Gastrocnemius medialis (tissue), 4 donors: ENCODE measurements at regions not wholly inside any gene's neighbourhood (a gene's known extent, or its start where the extent isn't known, plus 50 kb on each side); places are given as distances from the start of the nearest gene placed in this dataset.
"Not testable (repeated sequence)": the region's sequence is repeated elsewhere in the genome, so short reads cannot be mapped to it uniquely, and the experiment has no call there.

ENCODE experiments used
- POLR2A ChIP-seq, 2 donors: fragments of 450-650 bp; IDR thresholded peaks; one replicate each; pipeline ENCODE4 v1.6.1; 2017; ENCODE audit warnings: antibody characterized with exemption in 2 of 2, mild to moderate bottlenecking in 2 of 2, moderate library complexity in 2 of 2
- TF ChIP-seq, protein P1 (sequence below), 5 experiments: fragments of 450-650 bp in 3 of 5; fragments of 200-600 bp in 2 of 5; sonication (generic) in 2 of 5; IDR thresholded peaks in 4 of 5; conservative IDR thresholded peaks in 1 of 5; 1 replicate in 4 of 5; 2 replicates in 1 of 5; pipeline ENCODE4 v1.5.1; 2016 to 2019; ENCODE audit warnings: antibody characterized with exemption in 5 of 5, mild to moderate bottlenecking in 3 of 5, moderate library complexity in 3 of 5

GRCh38 chr1:120356170-120356569, 58.7 kb upstream of the NBPF8 start:
- TF ChIP-seq POLR2A (IDR thresholded peaks at IDR 0.05) = not testable (repeated sequence)
- TF ChIP-seq, protein P1, sequence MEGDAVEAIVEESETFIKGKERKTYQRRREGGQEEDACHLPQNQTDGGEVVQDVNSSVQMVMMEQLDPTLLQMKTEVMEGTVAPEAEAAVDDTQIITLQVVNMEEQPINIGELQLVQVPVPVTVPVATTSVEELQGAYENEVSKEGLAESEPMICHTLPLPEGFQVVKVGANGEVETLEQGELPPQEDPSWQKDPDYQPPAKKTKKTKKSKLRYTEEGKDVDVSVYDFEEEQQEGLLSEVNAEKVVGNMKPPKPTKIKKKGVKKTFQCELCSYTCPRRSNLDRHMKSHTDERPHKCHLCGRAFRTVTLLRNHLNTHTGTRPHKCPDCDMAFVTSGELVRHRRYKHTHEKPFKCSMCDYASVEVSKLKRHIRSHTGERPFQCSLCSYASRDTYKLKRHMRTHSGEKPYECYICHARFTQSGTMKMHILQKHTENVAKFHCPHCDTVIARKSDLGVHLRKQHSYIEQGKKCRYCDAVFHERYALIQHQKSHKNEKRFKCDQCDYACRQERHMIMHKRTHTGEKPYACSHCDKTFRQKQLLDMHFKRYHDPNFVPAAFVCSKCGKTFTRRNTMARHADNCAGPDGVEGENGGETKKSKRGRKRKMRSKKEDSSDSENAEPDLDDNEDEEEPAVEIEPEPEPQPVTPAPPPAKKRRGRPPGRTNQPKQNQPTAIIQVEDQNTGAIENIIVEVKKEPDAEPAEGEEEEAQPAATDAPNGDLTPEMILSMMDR (IDR thresholded peaks at IDR 0.05 in 4 of 5, conservative IDR thresholded peaks at IDR 0.05 in 1 of 5) = not testable (repeated sequence)
